ENCODE measurements at regions not wholly inside any gene's neighbourhood (a gene's known extent, or its start where the extent isn't known, plus 50 kb on each side); places are given as distances from the start of the nearest gene placed in this dataset.

DNA sequence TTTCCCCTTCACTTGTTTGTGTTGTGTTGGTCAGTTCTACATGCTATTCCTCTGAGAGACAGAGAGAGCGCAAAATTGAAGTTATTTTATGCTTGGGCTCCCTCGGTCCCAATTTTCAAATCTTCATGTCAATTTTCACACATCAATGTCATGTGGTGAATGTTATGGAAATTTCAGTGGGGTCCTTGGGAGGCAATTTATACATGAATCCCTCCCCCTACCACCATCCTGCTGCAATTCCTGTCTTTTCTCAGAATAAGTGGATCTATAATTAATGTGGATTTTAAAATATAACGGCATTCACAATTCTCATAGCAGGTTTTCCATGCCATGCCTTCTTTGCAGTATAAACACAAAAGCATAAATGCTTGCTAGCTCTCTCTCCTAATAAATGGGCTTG is 499.9 kb downstream of the MCTP2 start:
- H3K36me3 ChIP-seq (ENCODE audit: control insufficient read depth, low read length): no peaks in the 10 kb centered on the region
- H3K27me3 ChIP-seq (ENCODE audit: control insufficient read depth, low read length): no peaks in the 10 kb centered on the region
- no peak overlapping the region for H3K4me2 ChIP-seq (ENCODE audit: low read length)
- TF ChIP-seq, protein P1, sequence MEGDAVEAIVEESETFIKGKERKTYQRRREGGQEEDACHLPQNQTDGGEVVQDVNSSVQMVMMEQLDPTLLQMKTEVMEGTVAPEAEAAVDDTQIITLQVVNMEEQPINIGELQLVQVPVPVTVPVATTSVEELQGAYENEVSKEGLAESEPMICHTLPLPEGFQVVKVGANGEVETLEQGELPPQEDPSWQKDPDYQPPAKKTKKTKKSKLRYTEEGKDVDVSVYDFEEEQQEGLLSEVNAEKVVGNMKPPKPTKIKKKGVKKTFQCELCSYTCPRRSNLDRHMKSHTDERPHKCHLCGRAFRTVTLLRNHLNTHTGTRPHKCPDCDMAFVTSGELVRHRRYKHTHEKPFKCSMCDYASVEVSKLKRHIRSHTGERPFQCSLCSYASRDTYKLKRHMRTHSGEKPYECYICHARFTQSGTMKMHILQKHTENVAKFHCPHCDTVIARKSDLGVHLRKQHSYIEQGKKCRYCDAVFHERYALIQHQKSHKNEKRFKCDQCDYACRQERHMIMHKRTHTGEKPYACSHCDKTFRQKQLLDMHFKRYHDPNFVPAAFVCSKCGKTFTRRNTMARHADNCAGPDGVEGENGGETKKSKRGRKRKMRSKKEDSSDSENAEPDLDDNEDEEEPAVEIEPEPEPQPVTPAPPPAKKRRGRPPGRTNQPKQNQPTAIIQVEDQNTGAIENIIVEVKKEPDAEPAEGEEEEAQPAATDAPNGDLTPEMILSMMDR (IDR thresholded peaks at IDR 0.05; ENCODE audit: low read depth, low read length, poor library complexity, severe bottlenecking): no peak
- TF ChIP-seq EZH2phosphoT487 (IDR thresholded peaks at IDR 0.05; ENCODE audit: borderline replicate concordance, low read length): no peak
- H3K9me3 ChIP-seq (ENCODE audit: control insufficient read depth, insufficient read depth, low read length): no peaks in the 10 kb centered on the region
- H3F3A ChIP-seq (ENCODE audit: control insufficient read depth, insufficient read depth): no peaks in the 10 kb centered on the region
- H3K4me3 ChIP-seq (ENCODE audit: low read length): no peak overlapping the region
- no peak overlapping the region for H3K27ac ChIP-seq (ENCODE audit: low read depth, low read length)
- H3K79me2 ChIP-seq (ENCODE audit: control insufficient read depth, low read length): no peaks in the 10 kb centered on the region
- no peaks in the 10 kb centered on the region for H4K20me1 ChIP-seq (ENCODE audit: control insufficient read depth, insufficient read depth, low read depth, low read length)
- no peaks in the 10 kb centered on the region for H3K9me2 ChIP-seq (replicated peaks; ENCODE audit: control insufficient read depth, low read length)
- no peaks in the 10 kb centered on the region for H3K4me1 ChIP-seq (ENCODE audit: control insufficient read depth, low read length)

- H3K4me1 ChIP-seq (ENCODE audit: control insufficient read depth, low read length): no peaks in the 10 kb centered on the region
- H3F3A ChIP-seq (ENCODE audit: control insufficient read depth, insufficient read depth): no peaks in the 10 kb centered on the region
- H3K9me3 ChIP-seq (ENCODE audit: control insufficient read depth, insufficient read depth, low read length): no peaks in the 10 kb centered on the region
- H3K27ac ChIP-seq (ENCODE audit: low read depth, low read length): no peak overlapping the region
- TF ChIP-seq, protein P1 (IDR thresholded peaks at IDR 0.05; ENCODE audit: low read depth, low read length, poor library complexity, severe bottlenecking): no peak
- no peak for TF ChIP-seq EZH2phosphoT487 (IDR thresholded peaks at IDR 0.05; ENCODE audit: borderline replicate concordance, low read length)
- H3K79me2 ChIP-seq (ENCODE audit: control insufficient read depth, low read length): no peaks in the 10 kb centered on the region
- H3K4me2 ChIP-seq (ENCODE audit: low read length): no peak overlapping the region
- no peak overlapping the region for H3K4me3 ChIP-seq (ENCODE audit: low read length)
- H3K36me3 ChIP-seq (ENCODE audit: control insufficient read depth, low read length): no peaks in the 10 kb centered on the region
- H4K20me1 ChIP-seq (ENCODE audit: control insufficient read depth, insufficient read depth, low read depth, low read length): no peaks in the 10 kb centered on the region
- no peaks in the 10 kb centered on the region for H3K27me3 ChIP-seq (ENCODE audit: control insufficient read depth, low read length)
- no peaks in the 10 kb centered on the region for H3K9me2 ChIP-seq (replicated peaks; ENCODE audit: control insufficient read depth, low read length)
Measured at GRCh38 chr15:94734460-94734859, 503.1 kb downstream of the MCTP2 start.

- H3K9me2 ChIP-seq (replicated peaks; ENCODE audit: control insufficient read depth, low read length): no peaks in the 10 kb centered on the region
- H3K36me3 ChIP-seq (ENCODE audit: control insufficient read depth, low read length): no peaks in the 10 kb centered on the region
- no peaks in the 10 kb centered on the region for H3K4me1 ChIP-seq (ENCODE audit: control insufficient read depth, low read length)
- no peaks in the 10 kb centered on the region for H3F3A ChIP-seq (ENCODE audit: control insufficient read depth, insufficient read depth)
- H3K4me2 ChIP-seq (ENCODE audit: low read length): no peak overlapping the region
- TF ChIP-seq, protein P1 (IDR thresholded peaks at IDR 0.05; ENCODE audit: low read depth, low read length, poor library complexity, severe bottlenecking): no peak
- no peak for TF ChIP-seq EZH2phosphoT487 (IDR thresholded peaks at IDR 0.05; ENCODE audit: borderline replicate concordance, low read length)
- no peaks in the 10 kb centered on the region for H3K9me3 ChIP-seq (ENCODE audit: control insufficient read depth, insufficient read depth, low read length)
- H3K27me3 ChIP-seq (ENCODE audit: control insufficient read depth, low read length): no peaks in the 10 kb centered on the region
- no peak overlapping the region for H3K4me3 ChIP-seq (ENCODE audit: low read length)
- H4K20me1 ChIP-seq (ENCODE audit: control insufficient read depth, insufficient read depth, low read depth, low read length): no peaks in the 10 kb centered on the region
- H3K27ac ChIP-seq (ENCODE audit: low read depth, low read length): no peak overlapping the region
- H3K79me2 ChIP-seq (ENCODE audit: control insufficient read depth, low read length): no peaks in the 10 kb centered on the region
Measured at GRCh38 chr15:94736236-94736635, 504.9 kb downstream of the MCTP2 start.

DNA sequence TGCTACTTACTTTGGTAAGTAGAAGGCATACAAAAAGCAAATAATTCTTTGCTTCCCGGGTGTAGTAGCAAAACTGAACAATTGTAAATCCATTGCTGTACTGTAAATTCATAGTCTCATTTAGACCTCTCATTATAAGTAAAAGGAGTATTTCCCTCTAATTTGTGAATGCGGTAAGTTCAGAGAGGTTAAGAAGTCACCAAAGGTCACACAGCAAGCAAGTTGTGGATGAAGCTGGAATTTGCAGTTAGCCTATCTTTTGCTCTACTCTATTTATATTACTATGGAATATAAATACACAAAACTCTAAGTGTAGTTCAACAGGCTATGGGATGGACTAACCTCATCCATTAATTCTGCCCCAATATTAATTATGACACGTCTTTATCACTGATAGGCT is 508.3 kb downstream of the MCTP2 start:
- Histone ChIP-seq H3K9me2 (replicated peaks; ENCODE audit: control insufficient read depth, low read length) (no peaks in the 10 kb centered on the region), H3K36me3 (ENCODE audit: control insufficient read depth, low read length) (no peaks in the 10 kb centered on the region), H3K9me3 (ENCODE audit: control insufficient read depth, insufficient read depth, low read length) (no peaks in the 10 kb centered on the region), H3K4me3 (ENCODE audit: low read length) (no peak overlapping the region), H4K20me1 (ENCODE audit: control insufficient read depth, insufficient read depth, low read depth, low read length) (no peaks in the 10 kb centered on the region), H3K4me2 (ENCODE audit: low read length) (no peak overlapping the region), H3K27me3 (ENCODE audit: control insufficient read depth, low read length) (no peaks in the 10 kb centered on the region), H3K79me2 (ENCODE audit: control insufficient read depth, low read length) (no peaks in the 10 kb centered on the region), H3F3A (ENCODE audit: control insufficient read depth, insufficient read depth) (no peaks in the 10 kb centered on the region), H3K27ac (ENCODE audit: low read depth, low read length) (no peak overlapping the region), H3K4me1 (ENCODE audit: control insufficient read depth, low read length) (no peaks in the 10 kb centered on the region)
- TF ChIP-seq, protein P1 (IDR thresholded peaks at IDR 0.05; ENCODE audit: low read depth, low read length, poor library complexity, severe bottlenecking): no peak
- no peak for TF ChIP-seq EZH2phosphoT487 (IDR thresholded peaks at IDR 0.05; ENCODE audit: borderline replicate concordance, low read length)

Measured in DOHH2 (cell line).